GM23338 (cell line): ENCODE measurements at regions not wholly inside any gene's neighbourhood (a gene's known extent, or its start where the extent isn't known, plus 50 kb on each side); places are given as distances from the start of the nearest gene placed in this dataset.

Experiments
- ATAC-seq: fragments of 200-7000 bp; cut with Tn5 transposase; 3 replicates; pipeline ENCODE4 v1.9.1; 2020
- DNase-seq: peaks from one replicate; pipeline ENCODE4 v3.0.0-alpha.2; 2015; ENCODE audit warnings: low spot score
- H2AFZ ChIP-seq: fragments of 200-600 bp; sonication (generic); 2 replicates; pipeline ENCODE4 v1.8.0; 2016; ENCODE audit warnings: antibody characterized with exemption, mild to moderate bottlenecking, moderate library complexity
- H3F3A ChIP-seq: fragments of 200-600 bp; sonication (generic); replicated peaks from 2 replicates; pipeline ENCODE4 v1.8.0; 2017; ENCODE audit warnings: antibody characterized with exemption, mixed run types, low read depth
- H3K27ac ChIP-seq: fragments of 200-600 bp; sonication (generic); 2 replicates; pipeline ENCODE4 v1.6.1; 2016; ENCODE audit warnings: low read depth
- H3K27me3 ChIP-seq: fragments of 200-600 bp; sonication (generic); 2 replicates; pipeline ENCODE4 v1.8.0; 2016; ENCODE audit warnings: mild to moderate bottlenecking, mixed run types, moderate library complexity; ENCODE audit not compliant: insufficient read depth
- H3K36me3 ChIP-seq: fragments of 200-600 bp; sonication (generic); 2 replicates; pipeline ENCODE4 v1.8.0; 2016; ENCODE audit warnings: mild to moderate bottlenecking; ENCODE audit not compliant: insufficient read depth
- H3K4me1 ChIP-seq: fragments of 200-600 bp; sonication (generic); 2 replicates; pipeline ENCODE4 v1.8.0; 2016; ENCODE audit warnings: mild to moderate bottlenecking, moderate library complexity; ENCODE audit not compliant: insufficient read depth
- H3K4me2 ChIP-seq: fragments of 200-600 bp; sonication (generic); 2 replicates; pipeline ENCODE4 v1.7.1; 2017; ENCODE audit warnings: mixed run types
- H3K4me3 ChIP-seq: fragments of 200-600 bp; sonication (generic); 2 replicates; pipeline ENCODE4 v1.6.1; 2016; ENCODE audit warnings: mixed run types
- H3K79me2 ChIP-seq: fragments of 200-600 bp; sonication (generic); replicated peaks from 2 replicates; pipeline ENCODE4 v1.8.0; 2017; ENCODE audit warnings: mild to moderate bottlenecking; ENCODE audit not compliant: insufficient read depth
- H3K9me2 ChIP-seq: fragments of 200-600 bp; sonication (generic); 2 replicates; pipeline ENCODE4 v1.8.0; 2017; ENCODE audit not compliant: insufficient read depth
- H4K20me1 ChIP-seq: fragments of 200-600 bp; sonication (generic); replicated peaks from 2 replicates; pipeline ENCODE4 v1.8.0; 2017; ENCODE audit warnings: mild to moderate bottlenecking; ENCODE audit not compliant: insufficient read depth
- H3K27ac Mint-ChIP-seq: 2 replicates; pipeline ENCODE4 v1.8.0; 2020; ENCODE audit warnings: inconsistent platforms, mild to moderate bottlenecking, moderate library complexity, mixed read lengths
- H3K27me3 Mint-ChIP-seq: 3 replicates; pipeline ENCODE4 v1.8.0; 2022; ENCODE audit warnings: low read depth, mild to moderate bottlenecking, moderate library complexity, mixed read lengths, inconsistent platforms; ENCODE audit not compliant: insufficient read depth, poor library complexity
- H3K36me3 Mint-ChIP-seq: 3 replicates; pipeline ENCODE4 v1.8.0; 2021; ENCODE audit warnings: low read depth, mild to moderate bottlenecking, inconsistent platforms, moderate library complexity, mixed read lengths
- H3K4me1 Mint-ChIP-seq: 3 replicates; pipeline ENCODE4 v1.8.0; 2020; ENCODE audit warnings: mild to moderate bottlenecking, inconsistent platforms, mixed read lengths
- H3K4me3 Mint-ChIP-seq: 3 replicates; pipeline ENCODE4 v1.8.0; 2021; ENCODE audit warnings: moderate library complexity, mild to moderate bottlenecking, inconsistent platforms, mixed read lengths
- H3K9me3 Mint-ChIP-seq: 3 replicates; pipeline ENCODE4 v1.8.0; 2020; ENCODE audit warnings: moderate library complexity, mild to moderate bottlenecking, inconsistent platforms, mixed read lengths
- CREB1 ChIP-seq: fragments of 250-450 bp; sonication (Bioruptor Pico); IDR thresholded peaks from 2 replicates; pipeline ENCODE4 v1.5.0; 2020; ENCODE audit warnings: low read depth, mild to moderate bottlenecking, moderate library complexity
- EZH2 ChIP-seq: fragments of 200-600 bp; sonication (generic); IDR thresholded peaks from one replicate; pipeline ENCODE4 v1.8.0; 2017; ENCODE audit warnings: antibody characterized with exemption, mild to moderate bottlenecking, low read depth; ENCODE audit not compliant: unreplicated experiment
- EZH2phosphoT487 ChIP-seq: fragments of 200-600 bp; sonication (generic); IDR thresholded peaks from one replicate; pipeline ENCODE4 v1.8.1; 2018; ENCODE audit warnings: antibody characterized with exemption; ENCODE audit not compliant: unreplicated experiment
- JUNB ChIP-seq: IDR thresholded peaks from one replicate; pipeline ENCODE4 v1.6.1; 2016; ENCODE audit warnings: antibody characterized with exemption; ENCODE audit not compliant: unreplicated experiment
- POLR2AphosphoS5 ChIP-seq: IDR thresholded peaks from 2 replicates; pipeline ENCODE4 v1.6.1; 2016; ENCODE audit warnings: antibody characterized with exemption, low read depth
- REST ChIP-seq: IDR thresholded peaks from one replicate; pipeline ENCODE4 v1.6.1; 2018; ENCODE audit warnings: antibody characterized with exemption; ENCODE audit not compliant: unreplicated experiment
- ZNF114 ChIP-seq: fragments of 250-450 bp; sonication (Bioruptor Pico); IDR thresholded peaks from 2 replicates; pipeline ENCODE4 v1.5.0; 2020; ENCODE audit warnings: mild to moderate bottlenecking, moderate library complexity
- TF ChIP-seq, protein P1 (sequence below): fragments of 250-450 bp; sonication (Bioruptor Pico); IDR thresholded peaks from 2 replicates; pipeline ENCODE4 v1.5.0; 2020; ENCODE audit warnings: mild to moderate bottlenecking, moderate library complexity

DNA sequence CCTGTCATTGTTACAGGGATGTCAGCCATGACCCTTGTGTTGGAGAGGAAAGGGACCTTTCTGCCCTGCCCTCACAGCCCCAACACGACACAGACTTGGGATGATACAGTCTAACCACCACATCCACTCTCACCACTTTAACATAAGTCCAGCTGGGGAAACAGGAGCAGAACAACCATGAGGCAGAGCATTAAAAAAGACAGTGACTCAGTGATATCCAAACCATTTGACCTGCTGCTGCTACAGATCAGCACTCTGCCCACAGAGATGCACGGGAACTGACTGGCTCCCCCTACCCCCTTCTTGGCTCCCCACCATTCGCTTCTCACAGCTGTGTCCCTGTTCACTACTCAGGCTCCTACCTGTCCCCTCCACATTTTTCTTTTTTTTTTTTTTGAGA is 458.6 kb downstream of the ZNF608 start:
- no peaks in the 10 kb centered on the region for H3K36me3 ChIP-seq
- no peaks in the 10 kb centered on the region for H4K20me1 ChIP-seq
- H3K4me2 ChIP-seq, result no peak overlapping the region
- Mint-ChIP-seq H3K27ac (no peak overlapping the region), H3K4me1 (peaks cover 19% of the 10 kb centered on the region), H3K4me3 (no peak overlapping the region), H3K27me3 (peaks cover 1% of the 10 kb centered on the region), H3K9me3 (no peaks in the 10 kb centered on the region), H3K36me3 (peaks cover 6% of the 10 kb centered on the region; the same call in 2 of the 3 replicates)
- no peaks in the 10 kb centered on the region; the same call in 1 of the 2 replicates for H3K9me2 ChIP-seq
- H2AFZ ChIP-seq, result no peak overlapping the region
- no peaks in the 10 kb centered on the region for H3K27me3 ChIP-seq
- TF ChIP-seq EZH2 (no peak), ZNF114 (CRISPR knock-in tag) (no peak), EZH2phosphoT487 (no peak), REST (no peak), JUNB (no peak), POLR2AphosphoS5 (no peak), CREB1 (CRISPR knock-in tag) (no peak)
- TF ChIP-seq, protein P1, sequence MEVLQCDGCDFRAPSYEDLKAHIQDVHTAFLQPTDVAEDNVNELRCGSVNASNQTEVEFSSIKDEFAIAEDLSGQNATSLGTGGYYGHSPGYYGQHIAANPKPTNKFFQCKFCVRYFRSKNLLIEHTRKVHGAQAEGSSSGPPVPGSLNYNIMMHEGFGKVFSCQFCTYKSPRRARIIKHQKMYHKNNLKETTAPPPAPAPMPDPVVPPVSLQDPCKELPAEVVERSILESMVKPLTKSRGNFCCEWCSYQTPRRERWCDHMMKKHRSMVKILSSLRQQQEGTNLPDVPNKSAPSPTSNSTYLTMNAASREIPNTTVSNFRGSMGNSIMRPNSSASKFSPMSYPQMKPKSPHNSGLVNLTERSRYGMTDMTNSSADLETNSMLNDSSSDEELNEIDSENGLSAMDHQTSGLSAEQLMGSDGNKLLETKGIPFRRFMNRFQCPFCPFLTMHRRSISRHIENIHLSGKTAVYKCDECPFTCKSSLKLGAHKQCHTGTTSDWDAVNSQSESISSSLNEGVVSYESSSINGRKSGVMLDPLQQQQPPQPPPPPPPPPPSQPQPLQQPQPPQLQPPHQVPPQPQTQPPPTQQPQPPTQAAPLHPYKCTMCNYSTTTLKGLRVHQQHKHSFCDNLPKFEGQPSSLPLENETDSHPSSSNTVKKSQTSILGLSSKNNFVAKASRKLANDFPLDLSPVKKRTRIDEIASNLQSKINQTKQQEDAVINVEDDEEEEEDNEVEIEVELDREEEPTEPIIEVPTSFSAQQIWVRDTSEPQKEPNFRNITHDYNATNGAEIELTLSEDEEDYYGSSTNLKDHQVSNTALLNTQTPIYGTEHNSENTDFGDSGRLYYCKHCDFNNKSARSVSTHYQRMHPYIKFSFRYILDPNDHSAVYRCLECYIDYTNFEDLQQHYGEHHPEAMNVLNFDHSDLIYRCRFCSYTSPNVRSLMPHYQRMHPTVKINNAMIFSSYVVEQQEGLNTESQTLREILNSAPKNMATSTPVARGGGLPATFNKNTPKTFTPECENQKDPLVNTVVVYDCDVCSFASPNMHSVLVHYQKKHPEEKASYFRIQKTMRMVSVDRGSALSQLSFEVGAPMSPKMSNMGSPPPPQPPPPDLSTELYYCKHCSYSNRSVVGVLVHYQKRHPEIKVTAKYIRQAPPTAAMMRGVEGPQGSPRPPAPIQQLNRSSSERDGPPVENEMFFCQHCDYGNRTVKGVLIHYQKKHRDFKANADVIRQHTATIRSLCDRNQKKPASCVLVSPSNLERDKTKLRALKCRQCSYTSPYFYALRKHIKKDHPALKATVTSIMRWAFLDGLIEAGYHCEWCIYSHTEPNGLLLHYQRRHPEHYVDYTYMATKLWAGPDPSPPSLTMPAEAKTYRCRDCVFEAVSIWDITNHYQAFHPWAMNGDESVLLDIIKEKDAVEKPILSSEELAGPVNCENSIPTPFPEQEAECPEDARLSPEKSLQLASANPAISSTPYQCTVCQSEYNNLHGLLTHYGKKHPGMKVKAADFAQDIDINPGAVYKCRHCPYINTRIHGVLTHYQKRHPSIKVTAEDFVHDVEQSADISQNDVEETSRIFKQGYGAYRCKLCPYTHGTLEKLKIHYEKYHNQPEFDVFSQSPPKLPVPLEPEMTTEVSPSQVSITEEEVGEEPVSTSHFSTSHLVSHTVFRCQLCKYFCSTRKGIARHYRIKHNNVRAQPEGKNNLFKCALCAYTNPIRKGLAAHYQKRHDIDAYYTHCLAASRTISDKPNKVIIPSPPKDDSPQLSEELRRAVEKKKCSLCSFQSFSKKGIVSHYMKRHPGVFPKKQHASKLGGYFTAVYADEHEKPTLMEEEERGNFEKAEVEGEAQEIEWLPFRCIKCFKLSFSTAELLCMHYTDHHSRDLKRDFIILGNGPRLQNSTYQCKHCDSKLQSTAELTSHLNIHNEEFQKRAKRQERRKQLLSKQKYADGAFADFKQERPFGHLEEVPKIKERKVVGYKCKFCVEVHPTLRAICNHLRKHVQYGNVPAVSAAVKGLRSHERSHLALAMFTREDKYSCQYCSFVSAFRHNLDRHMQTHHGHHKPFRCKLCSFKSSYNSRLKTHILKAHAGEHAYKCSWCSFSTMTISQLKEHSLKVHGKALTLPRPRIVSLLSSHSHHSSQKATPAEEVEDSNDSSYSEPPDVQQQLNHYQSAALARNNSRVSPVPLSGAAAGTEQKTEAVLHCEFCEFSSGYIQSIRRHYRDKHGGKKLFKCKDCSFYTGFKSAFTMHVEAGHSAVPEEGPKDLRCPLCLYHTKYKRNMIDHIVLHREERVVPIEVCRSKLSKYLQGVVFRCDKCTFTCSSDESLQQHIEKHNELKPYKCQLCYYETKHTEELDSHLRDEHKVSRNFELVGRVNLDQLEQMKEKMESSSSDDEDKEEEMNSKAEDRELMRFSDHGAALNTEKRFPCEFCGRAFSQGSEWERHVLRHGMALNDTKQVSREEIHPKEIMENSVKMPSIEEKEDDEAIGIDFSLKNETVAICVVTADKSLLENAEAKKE (CRISPR knock-in tag), result no peak
- H3K79me2 ChIP-seq, result no peaks in the 10 kb centered on the region
- H3K4me3 ChIP-seq, result no peak overlapping the region
- no peak overlapping the region for H3K27ac ChIP-seq
- no peak for ATAC-seq
- H3K4me1 ChIP-seq, result peaks cover 8% of the 10 kb centered on the region
- DNase-seq, result no peak
- no peaks in the 10 kb centered on the region for H3F3A ChIP-seq
